ENCODE measurements at regions not wholly inside any gene's neighbourhood (a gene's known extent, or its start where the extent isn't known, plus 50 kb on each side); places are given as distances from the start of the nearest gene placed in this dataset.

GRCh38 chr9:89891221-89891590 is 286.4 kb downstream of the GADD45G start:
- intact Hi-C loops (cut with micrococcal nuclease), result no loop called here

DNA sequence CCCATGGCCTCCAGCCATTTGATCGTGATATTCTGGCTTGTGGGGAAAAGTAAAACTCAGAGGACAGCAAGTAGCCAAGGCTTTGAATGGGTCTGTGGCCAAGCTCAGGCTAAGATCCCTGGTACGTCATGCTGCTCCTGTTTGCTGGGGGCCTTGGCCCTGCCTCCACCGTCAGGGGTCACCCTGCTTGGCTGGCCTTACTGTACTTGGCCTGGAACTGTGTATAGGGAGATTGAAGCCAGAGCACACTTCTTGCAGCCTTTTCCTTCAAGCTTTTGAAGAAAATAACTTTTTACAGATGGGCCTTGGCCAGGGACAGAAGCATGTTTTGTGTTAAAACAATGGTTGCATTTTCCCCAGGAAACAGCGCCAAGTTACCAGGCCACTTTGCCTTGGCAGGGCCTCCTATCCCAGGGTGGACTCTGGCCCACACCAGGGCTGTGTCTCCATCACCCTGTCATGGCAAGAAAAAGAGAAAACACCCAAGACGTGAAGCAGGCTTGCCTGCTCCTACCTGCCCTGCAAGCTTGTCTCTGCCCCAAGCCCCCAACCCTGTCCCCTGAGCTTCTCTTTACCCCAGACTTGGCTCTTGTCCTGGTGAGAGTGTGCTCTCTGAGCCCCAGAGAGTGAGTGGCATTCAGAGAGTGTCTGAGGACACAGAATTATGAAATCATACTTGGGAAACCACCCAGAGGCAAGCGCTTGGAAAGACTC is 286.9 kb downstream of the GADD45G start:
- intact Hi-C loops (cut with micrococcal nuclease), result no loop called here

GRCh38 chr9:89892920-89893319 is 288.1 kb downstream of the GADD45G start:
- intact Hi-C loops (cut with micrococcal nuclease), result no loop called here

- intact Hi-C loops (cut with micrococcal nuclease), result no loop called here
Observed at GRCh38 chr9:89893886-89894285, 289.1 kb downstream of the GADD45G start.

DNA sequence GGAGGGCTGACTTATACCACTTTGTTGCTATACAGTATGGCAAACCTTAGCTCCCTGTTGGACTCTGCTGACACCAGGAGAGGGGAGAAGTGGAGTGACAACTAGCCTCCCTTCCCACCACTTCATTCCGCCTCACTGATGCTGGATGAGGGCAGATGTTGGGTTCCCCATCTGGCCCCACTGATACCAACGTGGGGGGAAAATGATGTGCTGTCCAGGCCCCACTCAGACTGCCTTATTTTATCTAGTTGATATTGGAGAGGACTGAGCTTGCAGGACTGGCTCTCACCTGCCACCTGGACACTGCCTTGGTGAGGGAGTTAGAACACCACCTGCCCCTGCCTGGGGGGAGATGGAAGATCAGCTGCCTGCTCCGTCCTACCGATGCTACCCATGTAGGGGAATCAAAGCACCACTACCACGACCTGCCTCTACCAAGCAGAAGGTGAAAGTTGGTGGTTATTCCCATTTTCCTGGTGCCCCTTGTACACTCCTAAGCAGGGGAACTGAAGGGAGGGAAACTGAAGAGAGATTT is 292.1 kb downstream of the GADD45G start:
- intact Hi-C loops (cut with micrococcal nuclease), result no loop called here

GRCh38 chr9:89899573-89899972 is 294.8 kb downstream of the GADD45G start:
- intact Hi-C loops (cut with micrococcal nuclease), result no loop called here

- intact Hi-C loops (cut with micrococcal nuclease), result no loop called here
Observed at GRCh38 chr9:89901920-89902319, 297.1 kb downstream of the GADD45G start.

DNA sequence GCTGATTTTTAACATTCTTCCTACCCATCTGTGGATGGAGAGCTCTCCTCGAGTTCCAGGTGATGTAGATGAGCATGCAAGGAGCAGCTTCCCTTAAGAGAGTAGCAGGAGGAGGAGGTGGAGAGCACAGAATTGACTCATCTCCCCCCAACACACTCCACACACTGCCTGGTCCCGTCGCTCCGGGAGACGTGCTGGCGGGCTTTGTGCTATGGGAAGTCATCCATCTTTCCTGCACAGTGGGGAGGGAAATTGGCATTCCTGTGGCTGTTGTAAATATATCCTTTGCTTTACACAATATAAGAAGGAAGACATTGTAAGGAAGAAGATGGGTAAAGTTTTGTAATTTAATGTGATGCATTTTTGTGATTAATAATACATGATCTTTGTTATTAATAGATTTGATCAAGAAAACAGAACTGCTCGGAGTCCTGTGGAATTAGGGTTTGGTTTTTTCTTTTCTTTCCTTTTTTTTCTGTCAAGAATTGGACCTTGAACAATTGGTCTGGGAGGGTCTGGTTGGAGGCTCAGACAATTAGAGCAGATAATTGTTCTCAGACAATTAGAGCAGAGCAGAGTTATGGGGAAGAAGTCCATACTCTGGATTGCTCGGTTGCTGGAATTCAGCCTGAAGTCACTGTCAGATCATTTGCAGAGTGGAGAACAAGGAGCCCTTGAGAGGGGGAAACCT is 297.8 kb downstream of the GADD45G start:
- intact Hi-C loops (cut with micrococcal nuclease), result no loop called here

DNA sequence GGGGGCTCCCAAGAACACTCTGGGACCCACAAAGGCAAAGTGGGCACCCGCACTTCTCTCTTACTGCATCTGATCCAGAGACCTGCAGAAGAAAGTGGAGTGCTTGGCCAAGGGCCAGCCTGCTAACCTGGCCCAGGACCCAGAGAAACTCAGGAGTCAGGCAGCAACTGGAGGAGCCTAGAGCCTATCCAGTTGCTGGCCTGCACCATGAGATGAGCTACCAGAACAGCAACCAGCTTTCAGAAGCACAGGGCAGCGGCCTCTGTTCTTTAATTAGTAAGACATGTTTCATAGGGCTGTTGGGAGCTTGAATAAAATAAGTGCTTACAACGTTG is 298.3 kb downstream of the GADD45G start:
- intact Hi-C loops (cut with micrococcal nuclease), result no loop called here

- intact Hi-C loops (cut with micrococcal nuclease), result no loop called here
Observed at GRCh38 chr9:89905606-89906338, 301.0 kb downstream of the GADD45G start.

GRCh38 chr9:89911721-89912604 is 307.2 kb downstream of the GADD45G start:
- intact Hi-C loops (cut with micrococcal nuclease), result no loop called here

DNA sequence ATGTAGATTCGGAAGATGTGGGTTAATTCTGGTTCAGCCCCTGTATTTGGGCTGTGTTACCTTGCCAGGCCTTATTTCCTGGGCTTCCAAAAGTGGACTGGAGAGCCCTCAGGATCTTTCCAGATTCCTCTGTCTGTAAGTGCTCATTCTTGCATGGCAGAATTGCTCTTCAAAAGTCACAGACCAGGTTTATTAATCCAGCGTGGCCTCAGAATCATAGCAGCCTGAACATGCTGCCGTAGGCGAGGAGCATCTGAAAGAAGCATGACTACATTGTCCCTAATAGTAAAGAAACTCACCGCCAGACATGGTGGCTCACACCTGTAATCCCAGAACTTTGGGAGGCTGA is 307.8 kb downstream of the GADD45G start:
- intact Hi-C loops (cut with micrococcal nuclease), result no loop called here

DNA sequence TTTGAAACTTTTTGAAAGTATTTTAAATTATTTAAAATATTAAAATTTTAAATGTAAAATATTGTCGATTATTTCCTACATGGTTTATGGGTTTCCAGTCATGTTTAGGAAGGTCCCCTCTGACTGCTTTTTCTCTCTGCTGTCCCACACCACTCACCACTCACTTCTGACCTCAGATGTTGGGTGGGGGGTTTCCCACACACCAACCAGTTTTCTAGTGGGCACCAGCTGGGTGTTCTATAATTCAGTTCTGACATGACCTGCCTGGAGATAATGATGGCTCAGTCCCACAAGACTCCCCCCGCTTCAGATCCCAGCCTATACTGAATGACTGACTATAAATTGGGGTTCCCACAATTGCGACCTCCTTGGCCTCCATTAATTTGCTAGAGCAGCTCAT is 310.4 kb downstream of the GADD45G start:
- intact Hi-C loops (cut with micrococcal nuclease), result no loop called here

GRCh38 chr9:89916001-89916597 is 311.3 kb downstream of the GADD45G start:
- intact Hi-C loops (cut with micrococcal nuclease), result no loop called here

GRCh38 chr9:89917861-89918260 is 313.0 kb downstream of the GADD45G start:
- intact Hi-C loops (cut with micrococcal nuclease), result loop anchor here (2.0 kb wide), 1 partner anchor 175 kb away; no protein-coding TSS in a partner anchor

GRCh38 chr9:89919171-89919681 is 314.4 kb downstream of the GADD45G start:
- intact Hi-C loops (cut with micrococcal nuclease), result loop anchor here (1.0 to 2.0 kb wide), 5 partner anchors 176 to 321 kb away; no protein-coding TSS in a partner anchor

DNA sequence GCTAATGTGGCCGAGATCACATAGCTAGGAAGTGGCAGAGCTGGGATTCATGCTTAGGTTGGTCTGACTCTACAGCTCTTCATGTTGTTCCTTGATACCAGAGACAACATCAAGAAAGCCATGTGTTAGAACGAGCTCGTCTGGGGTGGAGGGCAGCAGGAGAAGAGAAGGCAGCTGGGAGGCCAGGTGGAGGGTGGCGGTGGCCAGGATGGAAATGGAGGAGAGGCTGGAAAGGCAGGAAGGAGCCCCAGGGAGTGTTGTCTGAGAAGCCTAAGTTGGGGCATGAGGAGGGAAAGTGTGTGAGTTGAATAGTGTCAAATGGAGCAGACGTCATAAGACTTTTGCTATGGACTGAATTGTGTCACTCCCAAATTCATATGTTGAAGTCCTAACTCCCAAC is 315.3 kb downstream of the GADD45G start:
- intact Hi-C loops (cut with micrococcal nuclease), result no loop called here

- intact Hi-C loops (cut with micrococcal nuclease), result no loop called here
Observed at GRCh38 chr9:89920951-89921350, 316.1 kb downstream of the GADD45G start.

- intact Hi-C loops (cut with micrococcal nuclease), result no loop called here
Observed at GRCh38 chr9:89922099-89922498, 317.3 kb downstream of the GADD45G start.

GRCh38 chr9:89923174-89923573 is 318.4 kb downstream of the GADD45G start:
- intact Hi-C loops (cut with micrococcal nuclease), result no loop called here
